Activated naive CD4-positive, alpha-beta T cell treated with Interleukin-2 at 50 U/mL for 16 hours (primary cell): ENCODE measurements at regions not wholly inside any gene's neighbourhood (a gene's known extent, or its start where the extent isn't known, plus 50 kb on each side); places are given as distances from the start of the nearest gene placed in this dataset.

Source experiments
- DNase-seq: peaks from one replicate; pipeline ENCODE4 v3.0.0-alpha.2; 2020

GRCh38 chr16:73326770-73327470 lies 279.0 kb upstream of the ZFHX3 start:
- DNase-seq, result no peak

- no peak for DNase-seq
These were observed 278.3 kb upstream of the ZFHX3 start for GRCh38 chr16:73326221-73326620.

- no peak for DNase-seq
These were observed 276.0 kb upstream of the ZFHX3 start for GRCh38 chr16:73323880-73324279.

GRCh38 chr16:73322856-73323255 lies 274.9 kb upstream of the ZFHX3 start:
- no peak for DNase-seq

- DNase-seq, result no peak
These were observed 273.9 kb upstream of the ZFHX3 start for GRCh38 chr16:73321853-73322252.

- DNase-seq, result no peak
These were observed 271.8 kb upstream of the ZFHX3 start for GRCh38 chr16:73319737-73320136.

- no peak for DNase-seq
These were observed 271.3 kb upstream of the ZFHX3 start for GRCh38 chr16:73319261-73319660.

GRCh38 chr16:73317321-73317857 lies 269.5 kb upstream of the ZFHX3 start:
- DNase-seq, result no peak

- DNase-seq, result no peak
These were observed 267.7 kb upstream of the ZFHX3 start for GRCh38 chr16:73315645-73316044.

- no peak for DNase-seq
These were observed 266.0 kb upstream of the ZFHX3 start for GRCh38 chr16:73313950-73314349.

- no peak for DNase-seq
These were observed 264.2 kb upstream of the ZFHX3 start for GRCh38 chr16:73311857-73312723.

GRCh38 chr16:73308771-73309170 lies 260.8 kb upstream of the ZFHX3 start:
- DNase-seq, result no peak

- DNase-seq, result no peak
These were observed 259.0 kb upstream of the ZFHX3 start for GRCh38 chr16:73306901-73307413.

GRCh38 chr16:73304008-73304774 lies 256.3 kb upstream of the ZFHX3 start:
- DNase-seq, result no peak

GRCh38 chr16:73302942-73303341 lies 255.0 kb upstream of the ZFHX3 start:
- no peak for DNase-seq

- no peak for DNase-seq
These were observed 254.1 kb upstream of the ZFHX3 start for GRCh38 chr16:73301984-73302383.

- no peak for DNase-seq
These were observed 251.4 kb upstream of the ZFHX3 start for GRCh38 chr16:73299346-73299745.

GRCh38 chr16:73298562-73298961 lies 250.6 kb upstream of the ZFHX3 start:
- no peak for DNase-seq

GRCh38 chr16:73290258-73290657 lies 242.3 kb upstream of the ZFHX3 start:
- no peak for DNase-seq

- DNase-seq, result no peak
These were observed 241.3 kb upstream of the ZFHX3 start for GRCh38 chr16:73289232-73289631.

GRCh38 chr16:73288520-73288919 lies 240.6 kb upstream of the ZFHX3 start:
- no peak for DNase-seq

GRCh38 chr16:73287859-73288405 lies 240.0 kb upstream of the ZFHX3 start:
- DNase-seq, result no peak
